Stomach smooth muscle (tissue), 2 donors: ENCODE measurements at regions not wholly inside any gene's neighbourhood (a gene's known extent, or its start where the extent isn't known, plus 50 kb on each side); places are given as distances from the start of the nearest gene placed in this dataset.

Experiments used
- H3K27ac ChIP-seq: one replicate; pipeline ENCODE4 v1.7.0; 2013; ENCODE audit warnings: mild to moderate bottlenecking, low read length, inconsistent platforms
- H3K27me3 ChIP-seq, 2 donors: one replicate each; pipeline ENCODE4 v1.7.0; 2013; ENCODE audit warnings: low read length in 2 of 2; ENCODE audit not compliant: insufficient read depth in 2 of 2, control insufficient read depth in 1 of 2
- H3K36me3 ChIP-seq, 2 donors: one replicate each; pipeline ENCODE4 v1.7.0; 2013; ENCODE audit warnings: low read length in 2 of 2; ENCODE audit not compliant: control insufficient read depth in 2 of 2, insufficient read depth in 2 of 2
- H3K4me1 ChIP-seq: one replicate; pipeline ENCODE4 v1.7.0; 2013; ENCODE audit warnings: low read length; ENCODE audit not compliant: control insufficient read depth, insufficient read depth
- H3K4me3 ChIP-seq, 2 donors: one replicate each; pipeline ENCODE4 v1.7.0; 2013; ENCODE audit warnings: low read length in 2 of 2
- H3K9ac ChIP-seq, 2 donors: one replicate each; pipeline ENCODE4 v1.7.0; 2013; ENCODE audit warnings: low read length in 2 of 2, mild to moderate bottlenecking in 1 of 2
- H3K9me3 ChIP-seq, 2 donors: one replicate each; pipeline ENCODE4 v1.7.0; 2013; ENCODE audit warnings: low read length in 2 of 2; ENCODE audit not compliant: control insufficient read depth in 2 of 2
- donor health status: healthy.
- donor health status: Pancreatic carcinoma.

- no peaks in the 10 kb centered on the region for H3K9me3 ChIP-seq
- H3K9ac ChIP-seq: no peak overlapping the region
- no peaks in the 10 kb centered on the region for H3K4me1 ChIP-seq
- H3K4me3 ChIP-seq: no peak overlapping the region
- no peak overlapping the region for H3K27ac ChIP-seq
- no peaks in the 10 kb centered on the region for H3K27me3 ChIP-seq
- H3K36me3 ChIP-seq: no peaks in the 10 kb centered on the region
Observed at GRCh38 chr3:80006315-80006714, 238.5 kb upstream of the ROBO1 start.

GRCh38 chr3:80000022-80000421 lies 232.2 kb upstream of the ROBO1 start:
- H3K9ac ChIP-seq: no peak overlapping the region
- H3K36me3 ChIP-seq: no peaks in the 10 kb centered on the region
- H3K4me1 ChIP-seq: no peaks in the 10 kb centered on the region
- no peak overlapping the region for H3K4me3 ChIP-seq
- no peaks in the 10 kb centered on the region for H3K9me3 ChIP-seq
- no peaks in the 10 kb centered on the region for H3K27me3 ChIP-seq
- no peak overlapping the region for H3K27ac ChIP-seq

GRCh38 chr3:79994397-79994796 lies 226.6 kb upstream of the ROBO1 start:
- no peaks in the 10 kb centered on the region for H3K36me3 ChIP-seq
- H3K9me3 ChIP-seq: no peaks in the 10 kb centered on the region
- H3K4me1 ChIP-seq: no peaks in the 10 kb centered on the region
- H3K4me3 ChIP-seq: no peak overlapping the region
- H3K9ac ChIP-seq: no peak overlapping the region
- no peak overlapping the region for H3K27ac ChIP-seq
- no peaks in the 10 kb centered on the region for H3K27me3 ChIP-seq

GRCh38 chr3:79986338-79986737 lies 218.5 kb upstream of the ROBO1 start:
- Histone ChIP-seq H3K36me3 (no peaks in the 10 kb centered on the region), H3K4me1 (no peaks in the 10 kb centered on the region), H3K9ac (no peak overlapping the region), H3K27me3 (no peaks in the 10 kb centered on the region), H3K4me3 (no peak overlapping the region), H3K27ac (no peak overlapping the region), H3K9me3 (no peaks in the 10 kb centered on the region)

- Histone ChIP-seq H3K9me3 (no peaks in the 10 kb centered on the region), H3K9ac (no peak overlapping the region), H3K36me3 (no peaks in the 10 kb centered on the region), H3K27me3 (no peaks in the 10 kb centered on the region), H3K4me1 (no peaks in the 10 kb centered on the region), H3K27ac (no peak overlapping the region), H3K4me3 (no peak overlapping the region)
Observed at GRCh38 chr3:79985816-79986215, 218.0 kb upstream of the ROBO1 start.

- H3K27ac ChIP-seq: no peak overlapping the region
- no peak overlapping the region for H3K9ac ChIP-seq
- H3K36me3 ChIP-seq: no peaks in the 10 kb centered on the region
- no peaks in the 10 kb centered on the region for H3K9me3 ChIP-seq
- no peak overlapping the region for H3K4me3 ChIP-seq
- H3K4me1 ChIP-seq: no peaks in the 10 kb centered on the region
- H3K27me3 ChIP-seq: no peaks in the 10 kb centered on the region
Observed at GRCh38 chr3:79983118-79983517, 215.3 kb upstream of the ROBO1 start.

GRCh38 chr3:79979990-79980389 lies 212.2 kb upstream of the ROBO1 start:
- no peaks in the 10 kb centered on the region for H3K36me3 ChIP-seq
- H3K9me3 ChIP-seq: no peaks in the 10 kb centered on the region
- H3K4me3 ChIP-seq: no peak overlapping the region
- no peaks in the 10 kb centered on the region for H3K4me1 ChIP-seq
- no peak overlapping the region for H3K9ac ChIP-seq
- H3K27me3 ChIP-seq: no peaks in the 10 kb centered on the region
- no peak overlapping the region for H3K27ac ChIP-seq

GRCh38 chr3:79976466-79976865 lies 208.7 kb upstream of the ROBO1 start:
- Histone ChIP-seq H3K36me3 (no peaks in the 10 kb centered on the region), H3K4me3 (no peak overlapping the region), H3K4me1 (no peaks in the 10 kb centered on the region), H3K27me3 (no peaks in the 10 kb centered on the region), H3K9me3 (no peaks in the 10 kb centered on the region), H3K27ac (no peak overlapping the region), H3K9ac (no peak overlapping the region)

- Histone ChIP-seq H3K27ac (no peak overlapping the region), H3K4me1 (no peaks in the 10 kb centered on the region), H3K4me3 (no peak overlapping the region), H3K9me3 (no peaks in the 10 kb centered on the region), H3K36me3 (no peaks in the 10 kb centered on the region), H3K27me3 (no peaks in the 10 kb centered on the region), H3K9ac (no peak overlapping the region)
Observed at GRCh38 chr3:79973917-79974595, 206.3 kb upstream of the ROBO1 start.

GRCh38 chr3:79973482-79973881 lies 205.7 kb upstream of the ROBO1 start:
- Histone ChIP-seq H3K4me1 (no peaks in the 10 kb centered on the region), H3K9me3 (no peaks in the 10 kb centered on the region), H3K4me3 (no peak overlapping the region), H3K9ac (no peak overlapping the region), H3K27ac (no peak overlapping the region), H3K36me3 (no peaks in the 10 kb centered on the region), H3K27me3 (no peaks in the 10 kb centered on the region)

GRCh38 chr3:79968418-79968817 lies 200.6 kb upstream of the ROBO1 start:
- Histone ChIP-seq H3K9ac (no peak overlapping the region), H3K4me1 (no peaks in the 10 kb centered on the region), H3K27me3 (no peaks in the 10 kb centered on the region), H3K27ac (no peak overlapping the region), H3K9me3 (no peaks in the 10 kb centered on the region), H3K36me3 (no peaks in the 10 kb centered on the region), H3K4me3 (no peak overlapping the region)
